Parathyroid adenoma (tissue), 2 donors: ENCODE measurements at regions not wholly inside any gene's neighbourhood (a gene's known extent, or its start where the extent isn't known, plus 50 kb on each side); places are given as distances from the start of the nearest gene placed in this dataset.

ENCODE experiments used
- H2AFZ ChIP-seq: fragments of 300-600 bp; sonication (generic); one replicate; pipeline ENCODE4 v1.7.0; 2017; ENCODE audit warnings: antibody characterized with exemption, mild to moderate bottlenecking
- H3K27ac ChIP-seq: fragments of 300-600 bp; sonication (generic); one replicate; pipeline ENCODE4 v1.7.0; 2017
- H3K27me3 ChIP-seq: fragments of 300-600 bp; sonication (generic); one replicate; pipeline ENCODE4 v1.7.0; 2017; ENCODE audit warnings: low read length; ENCODE audit not compliant: control insufficient read depth, insufficient read depth
- H3K36me3 ChIP-seq: fragments of 300-600 bp; sonication (generic); one replicate; pipeline ENCODE4 v1.7.0; 2017; ENCODE audit warnings: low read length; ENCODE audit not compliant: control insufficient read depth, insufficient read depth
- H3K4me1 ChIP-seq: fragments of 300-600 bp; sonication (generic); one replicate; pipeline ENCODE4 v1.7.0; 2017; ENCODE audit warnings: control low read depth
- H3K4me2 ChIP-seq: fragments of 300-600 bp; sonication (generic); one replicate; pipeline ENCODE4 v1.7.0; 2017; ENCODE audit warnings: low read length
- H3K4me3 ChIP-seq: fragments of 300-600 bp; sonication (generic); one replicate; pipeline ENCODE4 v1.7.0; 2017; ENCODE audit warnings: low read depth, low read length
- H3K79me2 ChIP-seq: fragments of 300-600 bp; sonication (generic); one replicate; pipeline ENCODE4 v1.7.0; 2017; ENCODE audit warnings: control low read depth
- H3K9ac ChIP-seq: fragments of 300-600 bp; sonication (generic); one replicate; pipeline ENCODE4 v1.7.0; 2017; ENCODE audit warnings: mild to moderate bottlenecking
- H3K9me3 ChIP-seq: fragments of 300-600 bp; sonication (generic); one replicate; pipeline ENCODE4 v1.7.0; 2017; ENCODE audit warnings: low read length; ENCODE audit not compliant: control insufficient read depth
- TF ChIP-seq, protein P1 (sequence below): fragments of 300-600 bp; sonication (generic); IDR thresholded peaks from one replicate; pipeline ENCODE4 v1.7.0; 2017; ENCODE audit warnings: antibody characterized with exemption, mild to moderate bottlenecking
- donor health status: primary hyperparathyroidism.

DNA sequence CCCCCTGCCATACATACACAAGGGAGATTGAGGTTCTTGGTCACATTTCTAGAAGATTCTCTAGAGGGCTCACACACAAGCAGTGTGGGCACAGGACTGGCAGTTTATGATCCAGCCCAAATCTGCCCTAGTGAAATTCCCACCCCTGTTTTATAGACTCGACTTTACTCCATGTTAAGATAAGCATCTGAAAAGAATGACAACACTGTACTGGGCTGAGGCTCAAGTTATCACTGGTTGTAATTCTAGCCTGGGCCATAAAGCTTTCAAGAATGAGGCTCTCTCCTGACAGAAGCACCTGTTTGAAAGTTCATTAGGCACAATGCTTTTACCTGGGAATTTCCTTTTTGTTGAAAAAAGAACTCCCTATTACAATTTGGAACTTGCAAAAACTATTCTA is 195.6 kb upstream of the GLI3 start:
- H3K36me3 ChIP-seq, result no peaks in the 10 kb centered on the region
- TF ChIP-seq, protein P1, sequence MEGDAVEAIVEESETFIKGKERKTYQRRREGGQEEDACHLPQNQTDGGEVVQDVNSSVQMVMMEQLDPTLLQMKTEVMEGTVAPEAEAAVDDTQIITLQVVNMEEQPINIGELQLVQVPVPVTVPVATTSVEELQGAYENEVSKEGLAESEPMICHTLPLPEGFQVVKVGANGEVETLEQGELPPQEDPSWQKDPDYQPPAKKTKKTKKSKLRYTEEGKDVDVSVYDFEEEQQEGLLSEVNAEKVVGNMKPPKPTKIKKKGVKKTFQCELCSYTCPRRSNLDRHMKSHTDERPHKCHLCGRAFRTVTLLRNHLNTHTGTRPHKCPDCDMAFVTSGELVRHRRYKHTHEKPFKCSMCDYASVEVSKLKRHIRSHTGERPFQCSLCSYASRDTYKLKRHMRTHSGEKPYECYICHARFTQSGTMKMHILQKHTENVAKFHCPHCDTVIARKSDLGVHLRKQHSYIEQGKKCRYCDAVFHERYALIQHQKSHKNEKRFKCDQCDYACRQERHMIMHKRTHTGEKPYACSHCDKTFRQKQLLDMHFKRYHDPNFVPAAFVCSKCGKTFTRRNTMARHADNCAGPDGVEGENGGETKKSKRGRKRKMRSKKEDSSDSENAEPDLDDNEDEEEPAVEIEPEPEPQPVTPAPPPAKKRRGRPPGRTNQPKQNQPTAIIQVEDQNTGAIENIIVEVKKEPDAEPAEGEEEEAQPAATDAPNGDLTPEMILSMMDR, result no peak
- H3K9me3 ChIP-seq, result no peaks in the 10 kb centered on the region
- no peaks in the 10 kb centered on the region for H3K79me2 ChIP-seq
- H3K4me1 ChIP-seq, result no peaks in the 10 kb centered on the region
- no peak overlapping the region for H3K27ac ChIP-seq
- H3K27me3 ChIP-seq, result no peaks in the 10 kb centered on the region
- no peak overlapping the region for H3K9ac ChIP-seq
- no peak overlapping the region for H3K4me3 ChIP-seq
- no peak overlapping the region for H3K4me2 ChIP-seq
- no peak overlapping the region for H2AFZ ChIP-seq

DNA sequence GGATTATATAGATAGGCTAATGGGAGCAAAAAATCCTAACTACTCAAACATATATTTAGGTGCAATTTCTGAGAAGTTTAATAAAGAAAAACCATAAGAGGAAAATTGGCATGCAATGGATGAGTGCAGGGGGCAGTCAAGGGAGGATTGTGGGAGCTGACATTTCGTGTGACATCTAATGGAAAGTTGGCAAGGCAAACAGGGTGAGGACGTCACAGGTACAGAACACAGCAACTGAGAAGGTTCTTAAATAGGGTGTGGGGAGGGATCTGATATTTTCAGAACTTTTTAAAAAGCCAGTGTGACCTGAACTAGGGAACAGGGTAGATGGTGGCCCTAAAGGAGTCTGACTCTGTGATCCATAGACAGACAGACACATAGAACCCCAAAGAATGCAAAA is 194.9 kb upstream of the GLI3 start:
- H3K79me2 ChIP-seq, result no peaks in the 10 kb centered on the region
- no peaks in the 10 kb centered on the region for H3K27me3 ChIP-seq
- H3K4me2 ChIP-seq, result no peak overlapping the region
- no peak overlapping the region for H3K27ac ChIP-seq
- no peak overlapping the region for H3K9ac ChIP-seq
- no peaks in the 10 kb centered on the region for H3K4me1 ChIP-seq
- H2AFZ ChIP-seq, result no peak overlapping the region
- H3K9me3 ChIP-seq, result no peaks in the 10 kb centered on the region
- TF ChIP-seq, protein P1, result no peak
- no peaks in the 10 kb centered on the region for H3K36me3 ChIP-seq
- H3K4me3 ChIP-seq, result no peak overlapping the region

DNA sequence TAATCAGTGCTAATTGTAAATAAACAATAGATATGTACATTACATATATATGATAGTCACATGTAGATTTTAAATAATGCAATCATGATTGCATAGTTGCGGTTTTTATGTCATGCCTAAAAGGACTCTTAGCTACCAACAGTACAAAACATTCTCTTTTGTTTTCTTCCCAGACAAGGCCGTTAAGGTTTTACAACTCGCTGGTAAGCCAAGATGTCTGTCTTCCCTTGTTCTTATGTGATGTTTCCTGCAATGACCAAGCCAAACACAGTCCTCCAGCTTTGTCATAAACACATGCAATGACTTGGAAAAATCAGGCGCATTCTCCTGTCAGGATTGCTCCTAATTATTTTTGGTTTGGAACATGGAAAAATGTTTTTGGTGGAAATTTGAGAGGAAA is 192.3 kb upstream of the GLI3 start:
- TF ChIP-seq, protein P1, result no peak
- Histone ChIP-seq H3K4me1 (no peaks in the 10 kb centered on the region), H3K9me3 (no peaks in the 10 kb centered on the region), H3K36me3 (no peaks in the 10 kb centered on the region), H3K27me3 (no peaks in the 10 kb centered on the region), H3K4me2 (no peak overlapping the region), H3K79me2 (no peaks in the 10 kb centered on the region), H3K4me3 (no peak overlapping the region), H3K9ac (no peak overlapping the region), H2AFZ (no peak overlapping the region), H3K27ac (no peak overlapping the region)

DNA sequence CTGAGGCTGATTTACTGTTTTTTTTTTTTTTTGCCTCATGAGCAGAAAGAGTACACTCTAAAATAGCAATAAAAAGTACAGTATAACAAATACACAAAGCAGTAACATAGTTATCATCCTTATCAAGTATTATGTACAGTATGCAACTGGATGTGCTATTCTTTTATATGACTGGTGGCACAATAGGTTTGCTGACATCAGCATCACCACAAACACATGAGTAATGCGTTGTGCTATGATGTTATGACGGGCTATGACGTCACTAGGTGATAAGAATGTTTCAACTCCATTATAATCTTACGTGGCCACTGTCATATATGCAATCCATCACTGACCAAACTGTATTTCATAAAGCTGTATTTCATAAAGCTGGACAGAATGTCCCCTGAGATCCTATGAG is 189.2 kb upstream of the GLI3 start:
- Histone ChIP-seq H3K4me2 (no peak overlapping the region), H3K4me3 (no peak overlapping the region)

DNA sequence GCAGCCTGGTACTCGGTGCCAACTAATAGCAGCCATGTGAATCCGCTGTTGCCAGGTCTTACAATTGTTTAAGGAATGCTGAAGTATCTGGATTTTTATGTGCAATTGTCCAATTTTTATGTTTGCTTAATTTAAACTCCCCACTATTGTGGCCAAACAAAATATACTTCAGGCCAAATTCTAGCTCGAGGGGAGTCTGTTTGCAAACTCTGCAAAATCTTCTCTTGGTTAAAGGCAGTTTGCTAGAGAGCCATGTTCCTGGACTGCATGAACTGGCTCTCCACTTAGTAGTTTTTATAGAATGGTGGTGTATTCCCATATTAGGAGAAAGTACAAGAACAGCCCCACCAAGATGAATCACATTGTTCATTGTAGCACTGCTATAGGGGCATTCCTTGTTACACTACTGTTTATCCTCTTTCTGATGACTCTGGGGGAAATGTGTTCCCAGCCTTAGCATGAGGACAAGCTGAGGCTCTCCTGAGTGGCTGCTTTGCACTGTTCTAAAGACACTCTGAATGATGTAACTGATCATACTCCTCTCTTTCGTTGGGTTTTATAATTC is 178.0 kb upstream of the GLI3 start:
- Histone ChIP-seq H3K27ac (no peak overlapping the region), H3K36me3 (no peaks in the 10 kb centered on the region), H3K9ac (no peak overlapping the region), H2AFZ (no peak overlapping the region), H3K79me2 (no peaks in the 10 kb centered on the region), H3K27me3 (no peaks in the 10 kb centered on the region), H3K4me1 (no peaks in the 10 kb centered on the region), H3K4me2 (no peak overlapping the region), H3K4me3 (no peak overlapping the region), H3K9me3 (no peaks in the 10 kb centered on the region)
- TF ChIP-seq, protein P1, result no peak

More for the DNA sequence above, 189.2 kb upstream of the GLI3 start:
- no peak overlapping the region for H3K9ac ChIP-seq
- TF ChIP-seq, protein P1, result no peak
- no peak overlapping the region for H2AFZ ChIP-seq
- H3K27me3 ChIP-seq, result no peaks in the 10 kb centered on the region
- no peaks in the 10 kb centered on the region for H3K36me3 ChIP-seq
- H3K9me3 ChIP-seq, result no peaks in the 10 kb centered on the region
- H3K27ac ChIP-seq, result no peak overlapping the region
- H3K79me2 ChIP-seq, result no peaks in the 10 kb centered on the region
- H3K4me1 ChIP-seq, result no peaks in the 10 kb centered on the region
